Germinal center (tissue), 1 donor: ENCODE measurements at regions not wholly inside any gene's neighbourhood (a gene's known extent, or its start where the extent isn't known, plus 50 kb on each side); places are given as distances from the start of the nearest gene placed in this dataset.

ENCODE experiments used
- DNase-seq: peaks from one replicate; pipeline ENCODE4 v3.0.0; 2012; ENCODE audit warnings: mixed read lengths, low spot score

GRCh38 chr5:152270096-152270495, 135.0 kb downstream of the NMUR2 start:
- DNase-seq = no peak

GRCh38 chr5:152269533-152269932, 135.5 kb downstream of the NMUR2 start:
- DNase-seq = no peak

GRCh38 chr5:152264645-152265254, 140.3 kb downstream of the NMUR2 start:
- DNase-seq = no peak

- no peak for DNase-seq
Observed at GRCh38 chr5:152262667-152263066, 142.4 kb downstream of the NMUR2 start.

- no peak for DNase-seq
Observed at GRCh38 chr5:152260940-152261339, 144.1 kb downstream of the NMUR2 start.

GRCh38 chr5:152259702-152260101, 145.4 kb downstream of the NMUR2 start:
- no peak for DNase-seq

- no peak for DNase-seq
Observed at GRCh38 chr5:152256580-152256979, 148.5 kb downstream of the NMUR2 start.

- DNase-seq = no peak
Observed at GRCh38 chr5:152255411-152255810, 149.7 kb downstream of the NMUR2 start.

- DNase-seq = no peak
Observed at GRCh38 chr5:152247850-152248385, 157.2 kb downstream of the NMUR2 start.

GRCh38 chr5:152246401-152246800, 158.7 kb downstream of the NMUR2 start:
- DNase-seq = no peak

- no peak for DNase-seq
Observed at GRCh38 chr5:152237531-152237930, 167.5 kb downstream of the NMUR2 start.

GRCh38 chr5:152226191-152226590, 178.9 kb downstream of the NMUR2 start:
- no peak for DNase-seq

GRCh38 chr5:152221721-152222629, 183.1 kb downstream of the NMUR2 start:
- no peak for DNase-seq

- no peak for DNase-seq
Observed at GRCh38 chr5:152218694-152219093, 186.4 kb downstream of the NMUR2 start.

GRCh38 chr5:152205804-152206203, 199.3 kb downstream of the NMUR2 start:
- DNase-seq = no peak

- DNase-seq = no peak
Observed at GRCh38 chr5:152202321-152202720, 202.8 kb downstream of the NMUR2 start.

- DNase-seq = no peak
Observed at GRCh38 chr5:152193391-152194107, 211.5 kb downstream of the NMUR2 start.

- no peak for DNase-seq
Observed at GRCh38 chr5:152188251-152188650, 216.8 kb downstream of the NMUR2 start.

GRCh38 chr5:152187668-152188067, 217.4 kb downstream of the NMUR2 start:
- DNase-seq = no peak

- DNase-seq = no peak
Observed at GRCh38 chr5:152185547-152186245, 219.4 kb downstream of the NMUR2 start.

- DNase-seq = no peak
Observed at GRCh38 chr5:152184266-152184665, 220.8 kb downstream of the NMUR2 start.

- DNase-seq = no peak
Observed at GRCh38 chr5:152181461-152181860, 223.6 kb downstream of the NMUR2 start.
